NCI-H1694 (cell line): ENCODE measurements at regions not wholly inside any gene's neighbourhood (a gene's known extent, or its start where the extent isn't known, plus 50 kb on each side); places are given as distances from the start of the nearest gene placed in this dataset.
"Not testable (repeated sequence)": the region's sequence is repeated elsewhere in the genome, so short reads cannot be mapped to it uniquely, and the experiment has no call there.

Experiments used
- DNase-seq: peaks from one replicate; lab custom pipeline; 2025; lab: John Stamatoyannopoulos, UW

- no peak for DNase-seq
Observed at GRCh38 chr19:20388706-20389225, 176.8 kb downstream of the ZNF737 start.

- DNase-seq = no peak
Observed at GRCh38 chr19:20385061-20385460, 180.5 kb downstream of the ZNF737 start.

- DNase-seq = no peak
Observed at GRCh38 chr19:20371911-20372310, 193.7 kb downstream of the ZNF737 start.

GRCh38 chr19:20371304-20371703, 194.3 kb downstream of the ZNF737 start:
- DNase-seq = not testable (repeated sequence)

- DNase-seq = no peak
Observed at GRCh38 chr19:20367811-20368294, 197.7 kb downstream of the ZNF737 start.

- DNase-seq = no peak
Observed at GRCh38 chr19:20365146-20365545, 198.1 kb downstream of the ZNF486 start.

GRCh38 chr19:20359933-20360720, 193.1 kb downstream of the ZNF486 start:
- no peak for DNase-seq

GRCh38 chr19:20358841-20359465, 191.9 kb downstream of the ZNF486 start:
- not testable (repeated sequence) for DNase-seq

GRCh38 chr19:20357921-20358320, 190.9 kb downstream of the ZNF486 start:
- DNase-seq = no peak

- no peak for DNase-seq
Observed at GRCh38 chr19:20351244-20351643, 184.2 kb downstream of the ZNF486 start.

- DNase-seq = no peak
Observed at GRCh38 chr19:20349206-20349605, 182.2 kb downstream of the ZNF486 start.

GRCh38 chr19:20339444-20339843, 172.4 kb downstream of the ZNF486 start:
- DNase-seq = no peak

- DNase-seq = no peak
Observed at GRCh38 chr19:20334760-20335159, 167.7 kb downstream of the ZNF486 start.

- no peak for DNase-seq
Observed at GRCh38 chr19:20333508-20333907, 166.5 kb downstream of the ZNF486 start.

GRCh38 chr19:20325151-20325550, 158.1 kb downstream of the ZNF486 start:
- no peak for DNase-seq

GRCh38 chr19:20321139-20321763, 154.2 kb downstream of the ZNF486 start:
- DNase-seq = no peak

- no peak for DNase-seq
Observed at GRCh38 chr19:20320191-20320590, 153.2 kb downstream of the ZNF486 start.

- DNase-seq = no peak
Observed at GRCh38 chr19:20318616-20319015, 151.6 kb downstream of the ZNF486 start.

GRCh38 chr19:20315543-20315942, 148.5 kb downstream of the ZNF486 start:
- DNase-seq = no peak

- no peak for DNase-seq
Observed at GRCh38 chr19:20313894-20314293, 146.9 kb downstream of the ZNF486 start.

- no peak for DNase-seq
Observed at GRCh38 chr19:20307127-20307526, 140.1 kb downstream of the ZNF486 start.

- DNase-seq = not testable (repeated sequence)
Observed at GRCh38 chr19:20296314-20296713, 129.3 kb downstream of the ZNF486 start.

GRCh38 chr19:20294181-20294580, 127.2 kb downstream of the ZNF486 start:
- no peak for DNase-seq
